ENCODE measurements at regions not wholly inside any gene's neighbourhood (a gene's known extent, or its start where the extent isn't known, plus 50 kb on each side); places are given as distances from the start of the nearest gene placed in this dataset.

DNA sequence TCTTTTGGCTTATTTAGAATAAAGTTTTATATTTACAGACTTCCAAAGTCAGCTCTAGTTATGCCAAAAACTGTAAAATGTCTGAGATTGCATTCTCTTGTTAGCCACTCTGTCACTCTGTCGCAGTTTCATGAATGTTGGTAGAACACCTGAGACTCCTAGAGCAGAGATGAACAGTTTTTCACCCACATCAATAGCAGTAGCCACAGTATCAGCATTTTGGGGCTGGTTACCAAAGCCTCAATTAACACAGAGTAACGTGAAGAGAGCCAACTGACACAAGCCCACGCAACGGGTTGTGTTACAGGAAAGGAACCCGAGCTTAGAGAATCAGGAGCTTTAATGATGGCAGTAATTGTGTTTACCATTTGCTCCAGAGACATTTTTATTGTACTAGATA is 443.0 kb upstream of the SLC39A10 start:
- TF ChIP-seq USF1 (IDR thresholded peaks at IDR 0.05; ENCODE audit: borderline replicate concordance, low read depth) (no peak), RCOR1 (IDR thresholded peaks at IDR 0.05; ENCODE audit: low read length) (no peak)
- TF ChIP-seq, protein P1, sequence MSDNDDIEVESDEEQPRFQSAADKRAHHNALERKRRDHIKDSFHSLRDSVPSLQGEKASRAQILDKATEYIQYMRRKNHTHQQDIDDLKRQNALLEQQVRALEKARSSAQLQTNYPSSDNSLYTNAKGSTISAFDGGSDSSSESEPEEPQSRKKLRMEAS (IDR thresholded peaks at IDR 0.05; ENCODE audit: low read depth): no peak
- TF ChIP-seq, protein P2, sequence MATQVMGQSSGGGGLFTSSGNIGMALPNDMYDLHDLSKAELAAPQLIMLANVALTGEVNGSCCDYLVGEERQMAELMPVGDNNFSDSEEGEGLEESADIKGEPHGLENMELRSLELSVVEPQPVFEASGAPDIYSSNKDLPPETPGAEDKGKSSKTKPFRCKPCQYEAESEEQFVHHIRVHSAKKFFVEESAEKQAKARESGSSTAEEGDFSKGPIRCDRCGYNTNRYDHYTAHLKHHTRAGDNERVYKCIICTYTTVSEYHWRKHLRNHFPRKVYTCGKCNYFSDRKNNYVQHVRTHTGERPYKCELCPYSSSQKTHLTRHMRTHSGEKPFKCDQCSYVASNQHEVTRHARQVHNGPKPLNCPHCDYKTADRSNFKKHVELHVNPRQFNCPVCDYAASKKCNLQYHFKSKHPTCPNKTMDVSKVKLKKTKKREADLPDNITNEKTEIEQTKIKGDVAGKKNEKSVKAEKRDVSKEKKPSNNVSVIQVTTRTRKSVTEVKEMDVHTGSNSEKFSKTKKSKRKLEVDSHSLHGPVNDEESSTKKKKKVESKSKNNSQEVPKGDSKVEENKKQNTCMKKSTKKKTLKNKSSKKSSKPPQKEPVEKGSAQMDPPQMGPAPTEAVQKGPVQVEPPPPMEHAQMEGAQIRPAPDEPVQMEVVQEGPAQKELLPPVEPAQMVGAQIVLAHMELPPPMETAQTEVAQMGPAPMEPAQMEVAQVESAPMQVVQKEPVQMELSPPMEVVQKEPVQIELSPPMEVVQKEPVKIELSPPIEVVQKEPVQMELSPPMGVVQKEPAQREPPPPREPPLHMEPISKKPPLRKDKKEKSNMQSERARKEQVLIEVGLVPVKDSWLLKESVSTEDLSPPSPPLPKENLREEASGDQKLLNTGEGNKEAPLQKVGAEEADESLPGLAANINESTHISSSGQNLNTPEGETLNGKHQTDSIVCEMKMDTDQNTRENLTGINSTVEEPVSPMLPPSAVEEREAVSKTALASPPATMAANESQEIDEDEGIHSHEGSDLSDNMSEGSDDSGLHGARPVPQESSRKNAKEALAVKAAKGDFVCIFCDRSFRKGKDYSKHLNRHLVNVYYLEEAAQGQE (IDR thresholded peaks at IDR 0.05; ENCODE audit: low read depth, low read length): no peak
- TF ChIP-seq, protein P3, sequence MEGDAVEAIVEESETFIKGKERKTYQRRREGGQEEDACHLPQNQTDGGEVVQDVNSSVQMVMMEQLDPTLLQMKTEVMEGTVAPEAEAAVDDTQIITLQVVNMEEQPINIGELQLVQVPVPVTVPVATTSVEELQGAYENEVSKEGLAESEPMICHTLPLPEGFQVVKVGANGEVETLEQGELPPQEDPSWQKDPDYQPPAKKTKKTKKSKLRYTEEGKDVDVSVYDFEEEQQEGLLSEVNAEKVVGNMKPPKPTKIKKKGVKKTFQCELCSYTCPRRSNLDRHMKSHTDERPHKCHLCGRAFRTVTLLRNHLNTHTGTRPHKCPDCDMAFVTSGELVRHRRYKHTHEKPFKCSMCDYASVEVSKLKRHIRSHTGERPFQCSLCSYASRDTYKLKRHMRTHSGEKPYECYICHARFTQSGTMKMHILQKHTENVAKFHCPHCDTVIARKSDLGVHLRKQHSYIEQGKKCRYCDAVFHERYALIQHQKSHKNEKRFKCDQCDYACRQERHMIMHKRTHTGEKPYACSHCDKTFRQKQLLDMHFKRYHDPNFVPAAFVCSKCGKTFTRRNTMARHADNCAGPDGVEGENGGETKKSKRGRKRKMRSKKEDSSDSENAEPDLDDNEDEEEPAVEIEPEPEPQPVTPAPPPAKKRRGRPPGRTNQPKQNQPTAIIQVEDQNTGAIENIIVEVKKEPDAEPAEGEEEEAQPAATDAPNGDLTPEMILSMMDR (IDR thresholded peaks at IDR 0.05): no peak

GRCh38 chr2:195212586-195212985 is 444.4 kb upstream of the SLC39A10 start:
- Histone ChIP-seq H3K27me3 (ENCODE audit: insufficient read depth) (no peaks in the 10 kb centered on the region), H3K4me3 (ENCODE audit: low read depth in 2 of 2, low read length in 1 of 2) (no peak overlapping the region), H3K9me3 (no peaks in the 10 kb centered on the region), H3K9me2 (no peaks in the 10 kb centered on the region), H3K79me2 (ENCODE audit: insufficient read depth) (no peaks in the 10 kb centered on the region), H2AFZ (ENCODE audit: low read depth) (no peak overlapping the region), H3K27ac (ENCODE audit: low read depth in 2 of 2, low read length in 1 of 2) (no peak overlapping the region), H3K4me2 (no peak overlapping the region), H3K36me3 (replicated peaks in 1 of 2; ENCODE audit: control insufficient read depth in 1 of 2, insufficient read depth in 2 of 2, low read length in 1 of 2) (no peaks in the 10 kb centered on the region), H3K9ac (no peak overlapping the region), H3K4me1 (ENCODE audit: control insufficient read depth in 1 of 2, insufficient read depth in 2 of 2, low read depth in 1 of 2, low read length in 1 of 2) (no peaks in the 10 kb centered on the region), H3F3A (replicated peaks; ENCODE audit: insufficient read depth) (no peaks in the 10 kb centered on the region), H4K20me1 (ENCODE audit: insufficient read depth) (no peaks in the 10 kb centered on the region)
- no peak for DNase-seq
- WGBS (ENCODE audit: low lambda C conversion rate): 20% methylated on average over 3 of the region's 3 CpGs
- POLR2A ChIA-PET: no interaction called here
- CTCF ChIA-PET: no interaction called here
- TF ChIP-seq MEF2A (IDR thresholded peaks at IDR 0.05; ENCODE audit: borderline replicate concordance, low read depth): no peak
- TF ChIP-seq RCOR1 (IDR thresholded peaks at IDR 0.05; ENCODE audit: low read length): no peak
- TF ChIP-seq USF2 (IDR thresholded peaks at IDR 0.05; ENCODE audit: borderline replicate concordance, low read depth, low read length): no peak
- TF ChIP-seq POLR2AphosphoS5 (IDR thresholded peaks at IDR 0.05; ENCODE audit: low read depth, low read length): no peak
- TF ChIP-seq, protein P4, sequence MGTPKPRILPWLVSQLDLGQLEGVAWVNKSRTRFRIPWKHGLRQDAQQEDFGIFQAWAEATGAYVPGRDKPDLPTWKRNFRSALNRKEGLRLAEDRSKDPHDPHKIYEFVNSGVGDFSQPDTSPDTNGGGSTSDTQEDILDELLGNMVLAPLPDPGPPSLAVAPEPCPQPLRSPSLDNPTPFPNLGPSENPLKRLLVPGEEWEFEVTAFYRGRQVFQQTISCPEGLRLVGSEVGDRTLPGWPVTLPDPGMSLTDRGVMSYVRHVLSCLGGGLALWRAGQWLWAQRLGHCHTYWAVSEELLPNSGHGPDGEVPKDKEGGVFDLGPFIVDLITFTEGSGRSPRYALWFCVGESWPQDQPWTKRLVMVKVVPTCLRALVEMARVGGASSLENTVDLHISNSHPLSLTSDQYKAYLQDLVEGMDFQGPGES (IDR thresholded peaks at IDR 0.05; ENCODE audit: low read depth, low read length): no peak
- no peak for TF ChIP-seq GABPA (IDR thresholded peaks at IDR 0.05; ENCODE audit: low read depth)
- no peak for TF ChIP-seq CHD2 (IDR thresholded peaks at IDR 0.05; ENCODE audit: low read length, partially characterized antibody)
- no peak for TF ChIP-seq NFIC (IDR thresholded peaks at IDR 0.05; ENCODE audit: borderline replicate concordance)
- TF ChIP-seq, protein P5, sequence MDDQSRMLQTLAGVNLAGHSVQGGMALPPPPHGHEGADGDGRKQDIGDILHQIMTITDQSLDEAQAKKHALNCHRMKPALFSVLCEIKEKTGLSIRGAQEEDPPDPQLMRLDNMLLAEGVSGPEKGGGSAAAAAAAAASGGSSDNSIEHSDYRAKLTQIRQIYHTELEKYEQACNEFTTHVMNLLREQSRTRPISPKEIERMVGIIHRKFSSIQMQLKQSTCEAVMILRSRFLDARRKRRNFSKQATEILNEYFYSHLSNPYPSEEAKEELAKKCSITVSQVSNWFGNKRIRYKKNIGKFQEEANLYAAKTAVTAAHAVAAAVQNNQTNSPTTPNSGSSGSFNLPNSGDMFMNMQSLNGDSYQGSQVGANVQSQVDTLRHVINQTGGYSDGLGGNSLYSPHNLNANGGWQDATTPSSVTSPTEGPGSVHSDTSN (IDR thresholded peaks at IDR 0.05): no peak
- TF ChIP-seq JUND (IDR thresholded peaks at IDR 0.05): no peak
- TF ChIP-seq NRF1 (IDR thresholded peaks at IDR 0.05; ENCODE audit: low read depth, low read length): no peak
- no peak for TF ChIP-seq EP300 (IDR thresholded peaks at IDR 0.05; ENCODE audit: borderline replicate concordance in 1 of 2, low read depth in 1 of 2, low read length in 1 of 2)

More for the DNA sequence above, 443.0 kb upstream of the SLC39A10 start:
- ChIA-PET POLR2A (no interaction called here), CTCF (no interaction called here)
- H3K9me2 ChIP-seq: no peaks in the 10 kb centered on the region
- H3K4me1 ChIP-seq (ENCODE audit: control insufficient read depth in 1 of 2, insufficient read depth in 2 of 2, low read depth in 1 of 2, low read length in 1 of 2): no peaks in the 10 kb centered on the region
- H4K20me1 ChIP-seq (ENCODE audit: insufficient read depth): no peaks in the 10 kb centered on the region
- H3K27ac ChIP-seq (ENCODE audit: low read depth in 2 of 2, low read length in 1 of 2): no peak overlapping the region
- H3K79me2 ChIP-seq (ENCODE audit: insufficient read depth): no peaks in the 10 kb centered on the region
- no peaks in the 10 kb centered on the region for H3F3A ChIP-seq (replicated peaks; ENCODE audit: insufficient read depth)
- H3K36me3 ChIP-seq (replicated peaks in 1 of 2; ENCODE audit: control insufficient read depth in 1 of 2, insufficient read depth in 2 of 2, low read length in 1 of 2): no peaks in the 10 kb centered on the region
- H3K9ac ChIP-seq: no peak overlapping the region
- no peaks in the 10 kb centered on the region for H3K9me3 ChIP-seq
- WGBS (ENCODE audit: low lambda C conversion rate): 41% methylated on average over 5 of the region's 5 CpGs
- no peak overlapping the region for H3K4me2 ChIP-seq
- no peaks in the 10 kb centered on the region for H3K27me3 ChIP-seq (ENCODE audit: insufficient read depth)
- DNase-seq: no peak
- no peak overlapping the region for H2AFZ ChIP-seq (ENCODE audit: low read depth)
- no peak overlapping the region for H3K4me3 ChIP-seq (ENCODE audit: low read depth in 2 of 2, low read length in 1 of 2)
